ENCODE measurements at regions not wholly inside any gene's neighbourhood (a gene's known extent, or its start where the extent isn't known, plus 50 kb on each side); places are given as distances from the start of the nearest gene placed in this dataset.

DNA sequence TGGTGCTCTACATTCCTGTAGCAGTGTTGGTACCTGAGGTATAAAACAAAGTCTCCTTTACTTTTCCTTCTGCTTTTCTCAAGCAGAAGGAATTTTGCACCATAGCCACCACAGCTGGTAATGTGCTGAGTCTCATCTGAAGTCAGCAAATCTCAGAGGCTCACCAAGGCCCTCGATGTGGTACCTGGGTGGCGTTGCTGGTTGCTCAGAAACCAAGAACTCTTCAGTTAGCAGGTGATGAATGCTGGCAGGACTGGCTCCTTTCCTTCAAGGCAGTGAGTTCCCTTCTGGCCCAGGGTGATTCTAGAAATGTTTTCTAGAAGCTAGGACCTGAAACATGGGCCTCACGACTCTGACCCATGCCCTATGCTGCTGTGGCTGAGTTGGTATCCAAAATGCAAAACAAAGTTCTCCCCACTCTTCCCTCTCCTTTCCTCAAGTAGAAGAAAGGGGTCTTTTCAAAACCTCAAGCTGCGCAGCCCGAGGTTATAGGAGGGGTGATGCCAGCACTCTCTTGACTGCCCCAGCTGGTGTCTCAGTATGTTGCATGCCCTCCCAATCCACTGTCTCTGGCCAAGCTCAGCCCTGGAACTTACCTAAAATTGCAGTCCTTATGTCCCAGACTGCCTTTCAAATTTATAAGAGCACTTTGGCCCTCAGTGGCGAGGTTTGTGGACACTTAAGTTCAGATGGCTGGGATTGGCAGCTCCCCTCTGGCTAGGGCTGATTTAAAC lies 592.3 kb downstream of the FRK start:
- TF ChIP-seq, protein P1, sequence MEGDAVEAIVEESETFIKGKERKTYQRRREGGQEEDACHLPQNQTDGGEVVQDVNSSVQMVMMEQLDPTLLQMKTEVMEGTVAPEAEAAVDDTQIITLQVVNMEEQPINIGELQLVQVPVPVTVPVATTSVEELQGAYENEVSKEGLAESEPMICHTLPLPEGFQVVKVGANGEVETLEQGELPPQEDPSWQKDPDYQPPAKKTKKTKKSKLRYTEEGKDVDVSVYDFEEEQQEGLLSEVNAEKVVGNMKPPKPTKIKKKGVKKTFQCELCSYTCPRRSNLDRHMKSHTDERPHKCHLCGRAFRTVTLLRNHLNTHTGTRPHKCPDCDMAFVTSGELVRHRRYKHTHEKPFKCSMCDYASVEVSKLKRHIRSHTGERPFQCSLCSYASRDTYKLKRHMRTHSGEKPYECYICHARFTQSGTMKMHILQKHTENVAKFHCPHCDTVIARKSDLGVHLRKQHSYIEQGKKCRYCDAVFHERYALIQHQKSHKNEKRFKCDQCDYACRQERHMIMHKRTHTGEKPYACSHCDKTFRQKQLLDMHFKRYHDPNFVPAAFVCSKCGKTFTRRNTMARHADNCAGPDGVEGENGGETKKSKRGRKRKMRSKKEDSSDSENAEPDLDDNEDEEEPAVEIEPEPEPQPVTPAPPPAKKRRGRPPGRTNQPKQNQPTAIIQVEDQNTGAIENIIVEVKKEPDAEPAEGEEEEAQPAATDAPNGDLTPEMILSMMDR (conservative IDR thresholded peaks at IDR 0.05; ENCODE audit: low read depth in 2 of 2): no peak
- no peak for TF ChIP-seq CREB1 (CRISPR knock-in tag; IDR thresholded peaks at IDR 0.05; ENCODE audit: low read depth)
- no peak for TF ChIP-seq EZH2 (IDR thresholded peaks at IDR 0.05; ENCODE audit: low read depth, unreplicated experiment)
- TF ChIP-seq JUNB (IDR thresholded peaks at IDR 0.05; ENCODE audit: unreplicated experiment): no peak
- TF ChIP-seq, protein P2, sequence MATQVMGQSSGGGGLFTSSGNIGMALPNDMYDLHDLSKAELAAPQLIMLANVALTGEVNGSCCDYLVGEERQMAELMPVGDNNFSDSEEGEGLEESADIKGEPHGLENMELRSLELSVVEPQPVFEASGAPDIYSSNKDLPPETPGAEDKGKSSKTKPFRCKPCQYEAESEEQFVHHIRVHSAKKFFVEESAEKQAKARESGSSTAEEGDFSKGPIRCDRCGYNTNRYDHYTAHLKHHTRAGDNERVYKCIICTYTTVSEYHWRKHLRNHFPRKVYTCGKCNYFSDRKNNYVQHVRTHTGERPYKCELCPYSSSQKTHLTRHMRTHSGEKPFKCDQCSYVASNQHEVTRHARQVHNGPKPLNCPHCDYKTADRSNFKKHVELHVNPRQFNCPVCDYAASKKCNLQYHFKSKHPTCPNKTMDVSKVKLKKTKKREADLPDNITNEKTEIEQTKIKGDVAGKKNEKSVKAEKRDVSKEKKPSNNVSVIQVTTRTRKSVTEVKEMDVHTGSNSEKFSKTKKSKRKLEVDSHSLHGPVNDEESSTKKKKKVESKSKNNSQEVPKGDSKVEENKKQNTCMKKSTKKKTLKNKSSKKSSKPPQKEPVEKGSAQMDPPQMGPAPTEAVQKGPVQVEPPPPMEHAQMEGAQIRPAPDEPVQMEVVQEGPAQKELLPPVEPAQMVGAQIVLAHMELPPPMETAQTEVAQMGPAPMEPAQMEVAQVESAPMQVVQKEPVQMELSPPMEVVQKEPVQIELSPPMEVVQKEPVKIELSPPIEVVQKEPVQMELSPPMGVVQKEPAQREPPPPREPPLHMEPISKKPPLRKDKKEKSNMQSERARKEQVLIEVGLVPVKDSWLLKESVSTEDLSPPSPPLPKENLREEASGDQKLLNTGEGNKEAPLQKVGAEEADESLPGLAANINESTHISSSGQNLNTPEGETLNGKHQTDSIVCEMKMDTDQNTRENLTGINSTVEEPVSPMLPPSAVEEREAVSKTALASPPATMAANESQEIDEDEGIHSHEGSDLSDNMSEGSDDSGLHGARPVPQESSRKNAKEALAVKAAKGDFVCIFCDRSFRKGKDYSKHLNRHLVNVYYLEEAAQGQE (IDR thresholded peaks at IDR 0.05; ENCODE audit: unreplicated experiment): no peak
- no peak for TF ChIP-seq POLR2AphosphoS5 (IDR thresholded peaks at IDR 0.05; ENCODE audit: low read depth)
- TF ChIP-seq EZH2phosphoT487 (IDR thresholded peaks at IDR 0.05; ENCODE audit: unreplicated experiment): no peak
- no peak for TF ChIP-seq NANOG (IDR thresholded peaks at IDR 0.05; ENCODE audit: borderline replicate concordance)
- TF ChIP-seq ZNF114 (CRISPR knock-in tag; IDR thresholded peaks at IDR 0.05): no peak
- no peak for TF ChIP-seq STAT1 (IDR thresholded peaks at IDR 0.05; ENCODE audit: unreplicated experiment)

Data from GM23338 (cell line).